HCT116 (cell line): ENCODE measurements at regions not wholly inside any gene's neighbourhood (a gene's known extent, or its start where the extent isn't known, plus 50 kb on each side); places are given as distances from the start of the nearest gene placed in this dataset.

ENCODE experiments used
- ATAC-seq: fragments of 200-7000 bp; cut with Tn5 transposase; 2 replicates; pipeline ENCODE4 v1.9.1; 2020; ENCODE audit warnings: mild to moderate bottlenecking, moderate library complexity
- BruUV-seq: library from RNA; stranded (reverse); fragments of 400-500 nt; replicated peaks from 2 replicates; lab custom pipeline; 2021; lab: Mats Ljungman, UMichigan
- CTCF ChIA-PET: fragments of 300-600 bp; sonication (Branson Sonifier 250); formaldehyde crosslinking; loops from one replicate; lab custom pipeline; 2021; ENCODE audit warnings: antibody characterized with exemption; lab: Charles Lee
- POLR2A ChIA-PET: fragments of 300-600, 350-600 bp; sonication (Branson Sonifier 250); formaldehyde crosslinking; loops from one replicate; lab custom pipeline; 2021; ENCODE audit warnings: antibody characterized with exemption; lab: Charles Lee
- RAD21 ChIA-PET, 2 experiments: fragments of 300-600 bp; sonication (Branson Sonifier 250); formaldehyde crosslinking; loops; one replicate each; lab custom pipeline; 2023; ENCODE audit warnings: low total read pairs in 2 of 2; ENCODE audit not compliant: uncharacterized antibody in 2 of 2, unreplicated experiment in 2 of 2, low non-redundant PET in 1 of 2; lab: Charles Lee
- DNase-seq: peaks from one replicate; pipeline ENCODE4 v3.0.0-alpha.2; 2010; ENCODE audit warnings: low read depth, low spot score
- H2AFZ ChIP-seq: fragments of 200-600 bp; shearing (Covaris generic), sonication (generic); 2 replicates; pipeline ENCODE4 v1.6.1; 2017; ENCODE audit warnings: low read depth, mixed run types, mixed read lengths, antibody characterized with exemption, low read length; ENCODE audit not compliant: poor library complexity, severe bottlenecking
- H3K27ac ChIP-seq: 2 replicates; pipeline ENCODE4 v1.5.1; 2012; ENCODE audit warnings: low read depth, low read length
- H3K27me3 ChIP-seq: fragments of 200-600 bp; sonication (generic); 2 replicates; pipeline ENCODE4 v1.6.1; 2016; ENCODE audit warnings: mixed run types, low read length, mixed read lengths; ENCODE audit not compliant: insufficient read depth
- H3K36me3 ChIP-seq, 2 experiments: fragments of 200-500 bp in 1 of 2; fragments of 200-600 bp in 1 of 2; sonication (Bioruptor generic) in 1 of 2; sonication (generic) in 1 of 2; 2 replicates each; pipeline versions ENCODE4 v1.5.1 to v1.6.1; 2014 to 2016; ENCODE audit warnings: low read length in 2 of 2, inconsistent platforms in 1 of 2, mixed read lengths in 1 of 2, mixed run types in 1 of 2; ENCODE audit not compliant: insufficient read depth in 2 of 2, control insufficient read depth in 1 of 2
- H3K4me1 ChIP-seq, 2 experiments: fragments of 200-600 bp in 1 of 2; sonication (generic) in 1 of 2; 2 replicates each; pipeline versions ENCODE4 v1.5.1 to v1.6.1; 2012 to 2017; ENCODE audit warnings: low read length in 2 of 2, inconsistent platforms in 1 of 2, mild to moderate bottlenecking in 1 of 2, mixed read lengths in 1 of 2, mixed run types in 1 of 2, moderate library complexity in 1 of 2; ENCODE audit not compliant: insufficient read depth in 2 of 2, control insufficient read depth in 1 of 2
- H3K4me2 ChIP-seq: fragments of 200-600 bp; sonication (generic); 2 replicates; pipeline ENCODE4 v1.6.1; 2017; ENCODE audit warnings: mixed run types, low read length, mixed read lengths
- H3K4me3 ChIP-seq, 2 experiments: fragments of 200-600 bp in 1 of 2; sonication (generic) in 1 of 2; replicated peaks in 1 of 2; 2 replicates each; pipeline ENCODE4 v1.5.1; 2011 to 2016; ENCODE audit warnings: low read length in 2 of 2, control low read depth in 1 of 2, low read depth in 1 of 2, mild to moderate bottlenecking in 1 of 2, mixed read lengths in 1 of 2, mixed run types in 1 of 2
- H3K79me2 ChIP-seq: fragments of 200-600 bp; sonication (generic); 2 replicates; pipeline ENCODE4 v1.6.1; 2017; ENCODE audit warnings: mild to moderate bottlenecking, mixed run types, low read length, moderate library complexity, mixed read lengths; ENCODE audit not compliant: insufficient read depth
- H3K9ac ChIP-seq: fragments of 200-600 bp; sonication (generic); 2 replicates; pipeline ENCODE4 v1.6.1; 2016; ENCODE audit warnings: low read length, mixed read lengths
- H3K9me2 ChIP-seq: fragments of 200-600 bp; sonication (generic), shearing (Covaris generic); 2 replicates; pipeline ENCODE4 v1.6.1; 2017; ENCODE audit warnings: mixed run types, mild to moderate bottlenecking, moderate library complexity; ENCODE audit not compliant: insufficient read depth
- H3K9me3 ChIP-seq, 2 experiments: fragments of 200-500 bp in 1 of 2; fragments of 200-600 bp in 1 of 2; sonication (Bioruptor generic) in 1 of 2; sonication (generic) in 1 of 2; 2 replicates each; pipeline ENCODE4 v1.6.1; 2014 to 2017; ENCODE audit warnings: low read length in 2 of 2, mixed read lengths in 2 of 2, inconsistent platforms in 1 of 2, low read depth in 1 of 2, mild to moderate bottlenecking in 1 of 2, mixed run types in 1 of 2, moderate library complexity in 1 of 2; ENCODE audit not compliant: control insufficient read depth in 1 of 2, insufficient read depth in 1 of 2
- H4K20me1 ChIP-seq: fragments of 200-600 bp; sonication (generic), shearing (Covaris generic); 2 replicates; pipeline ENCODE4 v1.6.1; 2017; ENCODE audit warnings: mixed run types, mild to moderate bottlenecking, moderate library complexity; ENCODE audit not compliant: insufficient read depth
- CBX3 ChIP-seq: IDR thresholded peaks from 2 replicates; pipeline ENCODE4 v1.6.1; 2012; ENCODE audit warnings: low read depth
- CEBPB ChIP-seq: IDR thresholded peaks from 2 replicates; pipeline ENCODE4 v1.6.1; 2012; ENCODE audit warnings: low read depth
- ELF1 ChIP-seq: IDR thresholded peaks from 2 replicates; pipeline ENCODE4 v1.6.1; 2012; ENCODE audit warnings: low read depth, borderline replicate concordance
- EZH2phosphoT487 ChIP-seq: fragments of 200-600 bp; IDR thresholded peaks from 2 replicates; pipeline ENCODE4 v1.6.1; 2018; ENCODE audit warnings: antibody characterized with exemption, borderline replicate concordance
- FOSL1 ChIP-seq: IDR thresholded peaks from 2 replicates; pipeline ENCODE4 v1.6.1; 2012; ENCODE audit warnings: low read depth
- JUND ChIP-seq: IDR thresholded peaks from 2 replicates; pipeline ENCODE4 v1.6.1; 2012
- MAX ChIP-seq: IDR thresholded peaks from 2 replicates; pipeline ENCODE4 v1.6.1; 2012
- POLR2A ChIP-seq: IDR thresholded peaks from 2 replicates; pipeline ENCODE4 v1.7.0; 2011; ENCODE audit warnings: borderline replicate concordance; ENCODE audit not compliant: insufficient read depth, insufficient read length; ENCODE audit errors: extremely low read depth
- POLR2AphosphoS5 ChIP-seq: IDR thresholded peaks from 2 replicates; pipeline ENCODE4 v1.6.1; 2011; ENCODE audit warnings: mild to moderate bottlenecking, low read depth, low read length, moderate library complexity
- RAD21 ChIP-seq: IDR thresholded peaks from 2 replicates; pipeline ENCODE4 v1.6.1; 2012; ENCODE audit warnings: low read depth, mild to moderate bottlenecking
- SIN3A ChIP-seq: IDR thresholded peaks from 2 replicates; pipeline ENCODE4 v1.6.1; 2012; ENCODE audit warnings: low read depth
- SRF ChIP-seq: IDR thresholded peaks from 2 replicates; pipeline ENCODE4 v1.6.1; 2012; ENCODE audit warnings: low read depth
- YY1 ChIP-seq: IDR thresholded peaks from 2 replicates; pipeline ENCODE4 v1.6.1; 2011; ENCODE audit warnings: low read length, low read depth, moderate library complexity, mild to moderate bottlenecking; ENCODE audit not compliant: insufficient replicate concordance; ENCODE audit errors: extremely low read depth
- ZBTB33 ChIP-seq: IDR thresholded peaks from 2 replicates; pipeline ENCODE4 v1.6.1; 2011; ENCODE audit warnings: mild to moderate bottlenecking, low read length, moderate library complexity; ENCODE audit not compliant: insufficient replicate concordance; ENCODE audit errors: extremely low read depth
- ZNF274 ChIP-seq: fragments of 200-500 bp; sonication (Bioruptor generic); IDR thresholded peaks from 2 replicates; pipeline ENCODE4 v1.6.1; 2014; ENCODE audit warnings: mild to moderate bottlenecking, low read depth, low read length, inconsistent platforms
- intact Hi-C: fragments of 100-400 bp; cut with micrococcal nuclease; formaldehyde crosslinking; loops from 2 replicates; pipeline ENCODE4 v1.10.0; 2022
- TF ChIP-seq, protein P1 (sequence below): IDR thresholded peaks from 2 replicates; pipeline ENCODE4 v1.6.1; 2012

DNA sequence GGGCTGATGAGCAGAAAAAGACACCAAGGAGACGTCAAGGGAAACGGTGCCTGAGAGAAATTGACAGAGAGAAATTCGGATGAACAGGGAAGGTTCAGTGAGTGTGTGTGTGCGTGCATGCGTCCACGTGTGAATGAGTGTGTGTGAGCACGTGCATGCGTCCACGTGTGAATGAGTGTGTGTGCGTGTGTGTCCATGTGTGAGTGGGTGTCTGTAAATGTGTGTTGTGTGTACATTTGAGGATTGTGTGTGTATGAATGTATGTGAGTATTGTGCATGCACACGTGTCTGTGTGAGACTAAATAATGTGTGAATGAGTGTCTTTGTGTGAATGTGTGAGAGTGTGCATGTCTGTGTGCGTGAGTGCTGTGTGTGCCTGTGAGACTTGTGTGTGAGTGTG lies 137.4 kb upstream of the MED13L start:
- BruUV-seq = no TSS peak
- no peak for ATAC-seq
- Histone ChIP-seq H3K27me3 (no peaks in the 10 kb centered on the region), H2AFZ (no peak overlapping the region), H3K4me3 (no peak overlapping the region), H3K4me1 (0 out of 4 replicates have a peak, but pooled peaks cover 0 to 2% of the 10 kb centered on the region in 2 experiments), H3K9me2 (no peaks in the 10 kb centered on the region), H3K9me3 (no peaks in the 10 kb centered on the region), H3K9ac (no peak overlapping the region), H4K20me1 (no peaks in the 10 kb centered on the region), H3K27ac (no peak overlapping the region), H3K4me2 (no peak overlapping the region), H3K36me3 (no peaks in the 10 kb centered on the region), H3K79me2 (no peaks in the 10 kb centered on the region)
- RAD21 ChIA-PET = no interaction called here
- CTCF ChIA-PET = no interaction called here
- POLR2A ChIA-PET = no interaction called here
- intact Hi-C loops = no loop called here
- TF ChIP-seq SIN3A (no peak), JUND (no peak)
- no peak for DNase-seq

GRCh38 chr12:116415408-116416108 lies 138.1 kb upstream of the MED13L start:
- intact Hi-C loops = no loop called here
- CTCF ChIA-PET = no interaction called here
- no peak for ATAC-seq
- TF ChIP-seq POLR2A = no peak
- TF ChIP-seq ZBTB33 = no peak
- TF ChIP-seq EZH2phosphoT487 = no peak
- no peak for TF ChIP-seq RAD21
- TF ChIP-seq ELF1 = no peak
- TF ChIP-seq MAX = no peak
- no peak for TF ChIP-seq ZNF274
- TF ChIP-seq FOSL1 = no peak
- no peak for TF ChIP-seq CEBPB
- TF ChIP-seq CBX3 = no peak
- TF ChIP-seq, protein P1, sequence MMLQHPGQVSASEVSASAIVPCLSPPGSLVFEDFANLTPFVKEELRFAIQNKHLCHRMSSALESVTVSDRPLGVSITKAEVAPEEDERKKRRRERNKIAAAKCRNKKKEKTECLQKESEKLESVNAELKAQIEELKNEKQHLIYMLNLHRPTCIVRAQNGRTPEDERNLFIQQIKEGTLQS = no peak
- no peak for TF ChIP-seq YY1
- no peak for TF ChIP-seq POLR2AphosphoS5
- no peak for TF ChIP-seq SRF
- TF ChIP-seq JUND = no peak

More at GRCh38 chr12:116415408-116416108, 138.1 kb upstream of the MED13L start:
- no peak for DNase-seq
- no peak overlapping the region for H2AFZ ChIP-seq
- RAD21 ChIA-PET = no interaction called here
- H3K36me3 ChIP-seq = no peaks in the 10 kb centered on the region
- H3K9ac ChIP-seq = no peak overlapping the region
- H3K4me3 ChIP-seq = no peak overlapping the region
- H3K9me2 ChIP-seq = no peaks in the 10 kb centered on the region
- H4K20me1 ChIP-seq = no peaks in the 10 kb centered on the region
- no peaks in the 10 kb centered on the region for H3K27me3 ChIP-seq
- H3K79me2 ChIP-seq = no peaks in the 10 kb centered on the region
- POLR2A ChIA-PET = no interaction called here
- BruUV-seq = no TSS peak
- H3K4me1 ChIP-seq = no peaks in the 10 kb centered on the region
- no peak overlapping the region for H3K27ac ChIP-seq
- no peaks in the 10 kb centered on the region for H3K9me3 ChIP-seq
- H3K4me2 ChIP-seq = no peak overlapping the region
